DND-41 (cell line): ENCODE measurements at regions not wholly inside any gene's neighbourhood (a gene's known extent, or its start where the extent isn't known, plus 50 kb on each side); places are given as distances from the start of the nearest gene placed in this dataset.
"Not testable (repeated sequence)": the region's sequence is repeated elsewhere in the genome, so short reads cannot be mapped to it uniquely, and the experiment has no call there.

ENCODE experiments used
- ATAC-seq: fragments of 200-7000 bp; cut with Tn5 transposase; 3 replicates; pipeline ENCODE4 v1.9.1; 2021; ENCODE audit warnings: low read depth; ENCODE audit not compliant: insufficient read depth
- DNase-seq: peaks from one replicate; pipeline ENCODE4 v3.0.0-alpha.2; 2020
- H2AFZ ChIP-seq: 2 replicates; pipeline ENCODE4 v1.6.0; 2012; ENCODE audit warnings: low read depth, low read length
- H3K27ac ChIP-seq: 2 replicates; pipeline ENCODE4 v1.5.1; 2012; ENCODE audit warnings: low read length, inconsistent platforms
- H3K27me3 ChIP-seq: fragments of 200-600 bp; sonication (generic); 2 replicates; pipeline ENCODE4 v1.6.0; 2012; ENCODE audit warnings: low read length, mild to moderate bottlenecking, inconsistent platforms; ENCODE audit not compliant: insufficient read depth, poor library complexity
- H3K36me3 ChIP-seq: 2 replicates; pipeline ENCODE4 v1.5.1; 2012; ENCODE audit warnings: low read length, inconsistent platforms; ENCODE audit not compliant: insufficient read depth
- H3K4me1 ChIP-seq: 2 replicates; pipeline ENCODE4 v1.5.1; 2012; ENCODE audit warnings: mild to moderate bottlenecking, low read length; ENCODE audit not compliant: insufficient read depth
- H3K4me2 ChIP-seq: 2 replicates; pipeline ENCODE4 v1.6.0; 2012; ENCODE audit warnings: mild to moderate bottlenecking, moderate library complexity, low read length, inconsistent platforms; ENCODE audit not compliant: insufficient read depth
- H3K4me3 ChIP-seq, 2 experiments: fragments of 200-600 bp in 1 of 2; shearing (Covaris generic) in 1 of 2; 2 replicates each; pipeline ENCODE4 v1.5.1; 2012 to 2016; ENCODE audit warnings: inconsistent platforms in 2 of 2, low read length in 2 of 2, mild to moderate bottlenecking in 2 of 2, low read depth in 1 of 2, moderate library complexity in 1 of 2
- H3K79me2 ChIP-seq: 2 replicates; pipeline ENCODE4 v1.6.0; 2012; ENCODE audit warnings: low read length, inconsistent platforms; ENCODE audit not compliant: insufficient read depth
- H3K9ac ChIP-seq: 2 replicates; pipeline ENCODE4 v1.6.0; 2012; ENCODE audit warnings: low read depth, mild to moderate bottlenecking, inconsistent platforms, low read length, moderate library complexity
- H3K9me3 ChIP-seq: 2 replicates; pipeline ENCODE4 v1.5.1; 2012; ENCODE audit warnings: low read length, moderate library complexity, mild to moderate bottlenecking, inconsistent platforms; ENCODE audit not compliant: insufficient read depth, severe bottlenecking
- H4K20me1 ChIP-seq: 2 replicates; pipeline ENCODE4 v1.6.0; 2012; ENCODE audit warnings: low read length; ENCODE audit not compliant: insufficient read depth

GRCh38 chr15:24427055-24427400 lies 248.5 kb upstream of the NPAP1 start:
- not testable (repeated sequence) for H3K4me3 ChIP-seq, H3K9ac ChIP-seq, H3K36me3 ChIP-seq, H3K4me1 ChIP-seq, H3K9me3 ChIP-seq, H3K27ac ChIP-seq, ATAC-seq, H3K4me2 ChIP-seq, H2AFZ ChIP-seq, H4K20me1 ChIP-seq, H3K27me3 ChIP-seq, DNase-seq, H3K79me2 ChIP-seq

- DNase-seq = peak; percentile 59
- H3K9ac ChIP-seq = not testable (repeated sequence)
Measured at GRCh38 chr15:24435075-24435820, 240.3 kb upstream of the NPAP1 start.

GRCh38 chr15:24437270-24437669 lies 238.3 kb upstream of the NPAP1 start:
- H3K4me1 ChIP-seq, H3K4me3 ChIP-seq, H3K9me3 ChIP-seq, DNase-seq, H3K79me2 ChIP-seq, ATAC-seq, H3K4me2 ChIP-seq, H3K9ac ChIP-seq, H3K36me3 ChIP-seq, H2AFZ ChIP-seq, H4K20me1 ChIP-seq, H3K27me3 ChIP-seq, H3K27ac ChIP-seq: not testable (repeated sequence)

More at GRCh38 chr15:24435075-24435820, 240.3 kb upstream of the NPAP1 start:
- H2AFZ ChIP-seq, H3K36me3 ChIP-seq, H3K4me2 ChIP-seq, H3K27ac ChIP-seq, H3K79me2 ChIP-seq, H3K4me1 ChIP-seq, H3K4me3 ChIP-seq, H3K9me3 ChIP-seq, H3K27me3 ChIP-seq, H4K20me1 ChIP-seq: not testable (repeated sequence)
- ATAC-seq = peak; percentile 98

GRCh38 chr15:24437735-24438134 lies 237.8 kb upstream of the NPAP1 start:
- not testable (repeated sequence) for H3K4me2 ChIP-seq, H3K4me1 ChIP-seq, H3K4me3 ChIP-seq, H2AFZ ChIP-seq, H3K36me3 ChIP-seq, H3K9ac ChIP-seq, H3K79me2 ChIP-seq, H4K20me1 ChIP-seq, H3K27ac ChIP-seq, H3K27me3 ChIP-seq, H3K9me3 ChIP-seq
- ATAC-seq = peak; percentile 63; the same call in 1 of the 3 replicates
- peak; percentile 9 for DNase-seq

- H3K27ac ChIP-seq, ATAC-seq, H3K79me2 ChIP-seq, DNase-seq, H3K9ac ChIP-seq, H3K4me2 ChIP-seq, H2AFZ ChIP-seq, H3K36me3 ChIP-seq, H3K4me3 ChIP-seq, H4K20me1 ChIP-seq, H3K27me3 ChIP-seq, H3K9me3 ChIP-seq, H3K4me1 ChIP-seq: not testable (repeated sequence)
Measured at GRCh38 chr15:24477107-24478025, 198.2 kb upstream of the NPAP1 start.

GRCh38 chr15:24485885-24486567 lies 189.5 kb upstream of the NPAP1 start:
- not testable (repeated sequence) for H3K27ac ChIP-seq, H3K4me3 ChIP-seq, H3K27me3 ChIP-seq, H3K36me3 ChIP-seq, H3K9ac ChIP-seq, H3K4me1 ChIP-seq, H3K79me2 ChIP-seq, H2AFZ ChIP-seq, H3K9me3 ChIP-seq, H3K4me2 ChIP-seq, H4K20me1 ChIP-seq
- peak; percentile 56 for ATAC-seq
- peak; percentile 3 for DNase-seq

- H3K36me3 ChIP-seq, H2AFZ ChIP-seq, H4K20me1 ChIP-seq, H3K79me2 ChIP-seq, H3K9ac ChIP-seq, H3K4me2 ChIP-seq, H3K4me1 ChIP-seq, H3K4me3 ChIP-seq, H3K27ac ChIP-seq, H3K27me3 ChIP-seq, ATAC-seq, H3K9me3 ChIP-seq: not testable (repeated sequence)
- DNase-seq = peak; percentile 2
Measured at GRCh38 chr15:24488164-24488907, 187.2 kb upstream of the NPAP1 start.
